ENCODE measurements at regions not wholly inside any gene's neighbourhood (a gene's known extent, or its start where the extent isn't known, plus 50 kb on each side); places are given as distances from the start of the nearest gene placed in this dataset.

GRCh38 chr15:36325206-36325605 lies 254.2 kb upstream of the CDIN1 start:
- TF ChIP-seq POLR2A (IDR thresholded peaks at IDR 0.05; ENCODE audit: low read depth, low read length) (no peak), FOXM1 (IDR thresholded peaks at IDR 0.05; ENCODE audit: low read depth, low read length) (no peak), ATF7 (IDR thresholded peaks at IDR 0.05; ENCODE audit: low read depth) (no peak), ZNF384 (IDR thresholded peaks at IDR 0.05; ENCODE audit: borderline replicate concordance, low read depth, low read length) (no peak), HDAC2 (IDR thresholded peaks at IDR 0.05) (no peak), POLR2AphosphoS2 (IDR thresholded peaks at IDR 0.05; ENCODE audit: low read depth, low read length) (no peak), RAD21 (IDR thresholded peaks at IDR 0.05; ENCODE audit: insufficient read depth, low read depth, low read length) (no peak), TAF1 (IDR thresholded peaks at IDR 0.05; ENCODE audit: borderline replicate concordance, low read depth, low read length) (no peak), EP300 (IDR thresholded peaks at IDR 0.05; ENCODE audit: borderline replicate concordance in 1 of 2, control insufficient read depth in 1 of 2, low read depth in 2 of 2, low read length in 2 of 2) (no peak), SREBF1 (IDR thresholded peaks at IDR 0.05; ENCODE audit: low read length) (no peak), TARDBP (IDR thresholded peaks at IDR 0.05; ENCODE audit: borderline replicate concordance) (no peak), ETV6 (conservative IDR thresholded peaks at IDR 0.05 in 1 of 2, IDR thresholded peaks at IDR 0.05 in 1 of 2; ENCODE audit: borderline replicate concordance in 1 of 2, low read depth in 1 of 2) (no peak)
- TF ChIP-seq, protein P1, sequence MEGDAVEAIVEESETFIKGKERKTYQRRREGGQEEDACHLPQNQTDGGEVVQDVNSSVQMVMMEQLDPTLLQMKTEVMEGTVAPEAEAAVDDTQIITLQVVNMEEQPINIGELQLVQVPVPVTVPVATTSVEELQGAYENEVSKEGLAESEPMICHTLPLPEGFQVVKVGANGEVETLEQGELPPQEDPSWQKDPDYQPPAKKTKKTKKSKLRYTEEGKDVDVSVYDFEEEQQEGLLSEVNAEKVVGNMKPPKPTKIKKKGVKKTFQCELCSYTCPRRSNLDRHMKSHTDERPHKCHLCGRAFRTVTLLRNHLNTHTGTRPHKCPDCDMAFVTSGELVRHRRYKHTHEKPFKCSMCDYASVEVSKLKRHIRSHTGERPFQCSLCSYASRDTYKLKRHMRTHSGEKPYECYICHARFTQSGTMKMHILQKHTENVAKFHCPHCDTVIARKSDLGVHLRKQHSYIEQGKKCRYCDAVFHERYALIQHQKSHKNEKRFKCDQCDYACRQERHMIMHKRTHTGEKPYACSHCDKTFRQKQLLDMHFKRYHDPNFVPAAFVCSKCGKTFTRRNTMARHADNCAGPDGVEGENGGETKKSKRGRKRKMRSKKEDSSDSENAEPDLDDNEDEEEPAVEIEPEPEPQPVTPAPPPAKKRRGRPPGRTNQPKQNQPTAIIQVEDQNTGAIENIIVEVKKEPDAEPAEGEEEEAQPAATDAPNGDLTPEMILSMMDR (IDR thresholded peaks at IDR 0.05 in 2 of 3, conservative IDR thresholded peaks at IDR 0.05 in 1 of 3; ENCODE audit: control insufficient read depth in 2 of 3, extremely low read depth in 1 of 3, insufficient read depth in 1 of 3, low read depth in 3 of 3, low read length in 3 of 3) = no peak

Data from GM12878 (cell line).